HCT116 (cell line): ENCODE measurements at regions not wholly inside any gene's neighbourhood (a gene's known extent, or its start where the extent isn't known, plus 50 kb on each side); places are given as distances from the start of the nearest gene placed in this dataset.

Source experiments
- ATAC-seq: fragments of 200-7000 bp; cut with Tn5 transposase; 2 replicates; pipeline ENCODE4 v1.9.1; 2020; ENCODE audit warnings: mild to moderate bottlenecking, moderate library complexity
- BruUV-seq: library from RNA; stranded (reverse); fragments of 400-500 nt; replicated peaks from 2 replicates; lab custom pipeline; 2021; lab: Mats Ljungman, UMichigan
- CTCF ChIA-PET: fragments of 300-600 bp; sonication (Branson Sonifier 250); formaldehyde crosslinking; loops from one replicate; lab custom pipeline; 2021; ENCODE audit warnings: antibody characterized with exemption; lab: Charles Lee
- POLR2A ChIA-PET: fragments of 300-600, 350-600 bp; sonication (Branson Sonifier 250); formaldehyde crosslinking; loops from one replicate; lab custom pipeline; 2021; ENCODE audit warnings: antibody characterized with exemption; lab: Charles Lee
- RAD21 ChIA-PET, 2 experiments: fragments of 300-600 bp; sonication (Branson Sonifier 250); formaldehyde crosslinking; loops; one replicate each; lab custom pipeline; 2023; ENCODE audit warnings: low total read pairs in 2 of 2; ENCODE audit not compliant: uncharacterized antibody in 2 of 2, unreplicated experiment in 2 of 2, low non-redundant PET in 1 of 2; lab: Charles Lee
- DNase-seq: peaks from one replicate; pipeline ENCODE4 v3.0.0-alpha.2; 2010; ENCODE audit warnings: low read depth, low spot score
- H2AFZ ChIP-seq: fragments of 200-600 bp; shearing (Covaris generic), sonication (generic); 2 replicates; pipeline ENCODE4 v1.6.1; 2017; ENCODE audit warnings: low read depth, mixed run types, mixed read lengths, antibody characterized with exemption, low read length; ENCODE audit not compliant: poor library complexity, severe bottlenecking
- H3K27ac ChIP-seq: 2 replicates; pipeline ENCODE4 v1.5.1; 2012; ENCODE audit warnings: low read depth, low read length
- H3K27me3 ChIP-seq: fragments of 200-600 bp; sonication (generic); 2 replicates; pipeline ENCODE4 v1.6.1; 2016; ENCODE audit warnings: mixed run types, low read length, mixed read lengths; ENCODE audit not compliant: insufficient read depth
- H3K36me3 ChIP-seq, 2 experiments: fragments of 200-500 bp in 1 of 2; fragments of 200-600 bp in 1 of 2; sonication (Bioruptor generic) in 1 of 2; sonication (generic) in 1 of 2; 2 replicates each; pipeline versions ENCODE4 v1.5.1 to v1.6.1; 2014 to 2016; ENCODE audit warnings: low read length in 2 of 2, inconsistent platforms in 1 of 2, mixed read lengths in 1 of 2, mixed run types in 1 of 2; ENCODE audit not compliant: insufficient read depth in 2 of 2, control insufficient read depth in 1 of 2
- H3K4me1 ChIP-seq, 2 experiments: fragments of 200-600 bp in 1 of 2; sonication (generic) in 1 of 2; 2 replicates each; pipeline versions ENCODE4 v1.5.1 to v1.6.1; 2012 to 2017; ENCODE audit warnings: low read length in 2 of 2, inconsistent platforms in 1 of 2, mild to moderate bottlenecking in 1 of 2, mixed read lengths in 1 of 2, mixed run types in 1 of 2, moderate library complexity in 1 of 2; ENCODE audit not compliant: insufficient read depth in 2 of 2, control insufficient read depth in 1 of 2
- H3K4me2 ChIP-seq: fragments of 200-600 bp; sonication (generic); 2 replicates; pipeline ENCODE4 v1.6.1; 2017; ENCODE audit warnings: mixed run types, low read length, mixed read lengths
- H3K4me3 ChIP-seq, 2 experiments: fragments of 200-600 bp in 1 of 2; sonication (generic) in 1 of 2; replicated peaks in 1 of 2; 2 replicates each; pipeline ENCODE4 v1.5.1; 2011 to 2016; ENCODE audit warnings: low read length in 2 of 2, control low read depth in 1 of 2, low read depth in 1 of 2, mild to moderate bottlenecking in 1 of 2, mixed read lengths in 1 of 2, mixed run types in 1 of 2
- H3K79me2 ChIP-seq: fragments of 200-600 bp; sonication (generic); 2 replicates; pipeline ENCODE4 v1.6.1; 2017; ENCODE audit warnings: mild to moderate bottlenecking, mixed run types, low read length, moderate library complexity, mixed read lengths; ENCODE audit not compliant: insufficient read depth
- H3K9ac ChIP-seq: fragments of 200-600 bp; sonication (generic); 2 replicates; pipeline ENCODE4 v1.6.1; 2016; ENCODE audit warnings: low read length, mixed read lengths
- H3K9me2 ChIP-seq: fragments of 200-600 bp; sonication (generic), shearing (Covaris generic); 2 replicates; pipeline ENCODE4 v1.6.1; 2017; ENCODE audit warnings: mixed run types, mild to moderate bottlenecking, moderate library complexity; ENCODE audit not compliant: insufficient read depth
- H3K9me3 ChIP-seq, 2 experiments: fragments of 200-500 bp in 1 of 2; fragments of 200-600 bp in 1 of 2; sonication (Bioruptor generic) in 1 of 2; sonication (generic) in 1 of 2; 2 replicates each; pipeline ENCODE4 v1.6.1; 2014 to 2017; ENCODE audit warnings: low read length in 2 of 2, mixed read lengths in 2 of 2, inconsistent platforms in 1 of 2, low read depth in 1 of 2, mild to moderate bottlenecking in 1 of 2, mixed run types in 1 of 2, moderate library complexity in 1 of 2; ENCODE audit not compliant: control insufficient read depth in 1 of 2, insufficient read depth in 1 of 2
- H4K20me1 ChIP-seq: fragments of 200-600 bp; sonication (generic), shearing (Covaris generic); 2 replicates; pipeline ENCODE4 v1.6.1; 2017; ENCODE audit warnings: mixed run types, mild to moderate bottlenecking, moderate library complexity; ENCODE audit not compliant: insufficient read depth
- CEBPB ChIP-seq: IDR thresholded peaks from 2 replicates; pipeline ENCODE4 v1.6.1; 2012; ENCODE audit warnings: low read depth
- EGR1 ChIP-seq: IDR thresholded peaks from 2 replicates; pipeline ENCODE4 v1.6.1; 2012; ENCODE audit warnings: low read depth
- ELF1 ChIP-seq: IDR thresholded peaks from 2 replicates; pipeline ENCODE4 v1.6.1; 2012; ENCODE audit warnings: low read depth, borderline replicate concordance
- EZH2 ChIP-seq: fragments of 200-600 bp; sonication (generic); IDR thresholded peaks from 2 replicates; pipeline ENCODE4 v1.6.1; 2017; ENCODE audit warnings: antibody characterized with exemption, mixed run types
- FOSL1 ChIP-seq: IDR thresholded peaks from 2 replicates; pipeline ENCODE4 v1.6.1; 2012; ENCODE audit warnings: low read depth
- POLR2A ChIP-seq: IDR thresholded peaks from 2 replicates; pipeline ENCODE4 v1.7.0; 2011; ENCODE audit warnings: borderline replicate concordance; ENCODE audit not compliant: insufficient read depth, insufficient read length; ENCODE audit errors: extremely low read depth
- POLR2AphosphoS5 ChIP-seq: IDR thresholded peaks from 2 replicates; pipeline ENCODE4 v1.6.1; 2011; ENCODE audit warnings: mild to moderate bottlenecking, low read depth, low read length, moderate library complexity
- RAD21 ChIP-seq: IDR thresholded peaks from 2 replicates; pipeline ENCODE4 v1.6.1; 2012; ENCODE audit warnings: low read depth, mild to moderate bottlenecking
- SIN3A ChIP-seq: IDR thresholded peaks from 2 replicates; pipeline ENCODE4 v1.6.1; 2012; ENCODE audit warnings: low read depth
- SP1 ChIP-seq: IDR thresholded peaks from 2 replicates; pipeline ENCODE4 v1.6.1; 2012; ENCODE audit warnings: low read depth
- TCF7L2 ChIP-seq: IDR thresholded peaks from 2 replicates; pipeline ENCODE4 v1.7.0; 2011; ENCODE audit warnings: borderline replicate concordance, inconsistent platforms; ENCODE audit not compliant: insufficient read depth, insufficient read length; ENCODE audit errors: extremely low read depth
- YY1 ChIP-seq: IDR thresholded peaks from 2 replicates; pipeline ENCODE4 v1.6.1; 2011; ENCODE audit warnings: low read length, low read depth, moderate library complexity, mild to moderate bottlenecking; ENCODE audit not compliant: insufficient replicate concordance; ENCODE audit errors: extremely low read depth
- ZNF274 ChIP-seq: fragments of 200-500 bp; sonication (Bioruptor generic); IDR thresholded peaks from 2 replicates; pipeline ENCODE4 v1.6.1; 2014; ENCODE audit warnings: mild to moderate bottlenecking, low read depth, low read length, inconsistent platforms
- intact Hi-C: fragments of 100-400 bp; cut with micrococcal nuclease; formaldehyde crosslinking; loops from 2 replicates; pipeline ENCODE4 v1.10.0; 2022
- TF ChIP-seq, protein P1 (sequence below): IDR thresholded peaks from 2 replicates; pipeline ENCODE4 v1.6.1; 2012
- TF ChIP-seq, protein P2 (sequence below): IDR thresholded peaks from 2 replicates; pipeline ENCODE4 v1.6.1; 2012; ENCODE audit warnings: low read depth

DNA sequence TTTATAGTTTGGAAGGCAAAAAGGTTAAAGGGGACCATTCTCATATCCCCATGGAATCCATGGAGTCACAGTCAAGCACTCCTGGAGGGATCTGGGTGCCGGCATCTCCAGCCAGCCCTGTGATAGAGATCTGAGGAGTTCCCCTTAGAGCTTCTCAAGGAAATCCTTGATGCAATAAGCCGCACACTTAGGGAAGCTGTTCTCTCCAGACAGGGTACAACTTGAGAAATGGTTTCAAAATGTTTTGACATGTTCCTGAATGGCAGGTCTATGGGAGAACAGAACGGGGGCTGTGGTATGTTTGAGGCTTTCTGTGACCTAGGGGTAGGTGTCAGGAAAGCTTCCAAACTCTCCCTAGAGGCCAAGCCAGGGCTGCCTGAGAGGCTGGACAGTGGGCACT lies 292.9 kb downstream of the TLE3 start:
- no peak overlapping the region for H3K9ac ChIP-seq
- no peak overlapping the region for H3K27ac ChIP-seq
- no peaks in the 10 kb centered on the region for H3K79me2 ChIP-seq
- H3K27me3 ChIP-seq = no peaks in the 10 kb centered on the region; the same call in 1 of the 2 replicates
- H3K9me3 ChIP-seq = no peaks in the 10 kb centered on the region
- H2AFZ ChIP-seq = no peak overlapping the region
- no peak for DNase-seq
- H3K4me2 ChIP-seq = no peak overlapping the region
- no peaks in the 10 kb centered on the region for H3K36me3 ChIP-seq
- intact Hi-C loops = no loop called here
- no peak for ATAC-seq
- no TSS peak for BruUV-seq
- peaks cover 5 to 13% of the 10 kb centered on the region in 2 experiments for H3K4me1 ChIP-seq
- H3K9me2 ChIP-seq = no peaks in the 10 kb centered on the region
- POLR2A ChIA-PET = no interaction called here
- CTCF ChIA-PET = no interaction called here
- RAD21 ChIA-PET = no interaction called here
- H4K20me1 ChIP-seq = no peaks in the 10 kb centered on the region
- TF ChIP-seq YY1 (no peak), SP1 (no peak), FOSL1 (no peak), CEBPB (no peak), EGR1 (no peak), ELF1 (no peak), ZNF274 (no peak)
- TF ChIP-seq, protein P1, sequence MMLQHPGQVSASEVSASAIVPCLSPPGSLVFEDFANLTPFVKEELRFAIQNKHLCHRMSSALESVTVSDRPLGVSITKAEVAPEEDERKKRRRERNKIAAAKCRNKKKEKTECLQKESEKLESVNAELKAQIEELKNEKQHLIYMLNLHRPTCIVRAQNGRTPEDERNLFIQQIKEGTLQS = no peak
- no peak overlapping the region for H3K4me3 ChIP-seq

DNA sequence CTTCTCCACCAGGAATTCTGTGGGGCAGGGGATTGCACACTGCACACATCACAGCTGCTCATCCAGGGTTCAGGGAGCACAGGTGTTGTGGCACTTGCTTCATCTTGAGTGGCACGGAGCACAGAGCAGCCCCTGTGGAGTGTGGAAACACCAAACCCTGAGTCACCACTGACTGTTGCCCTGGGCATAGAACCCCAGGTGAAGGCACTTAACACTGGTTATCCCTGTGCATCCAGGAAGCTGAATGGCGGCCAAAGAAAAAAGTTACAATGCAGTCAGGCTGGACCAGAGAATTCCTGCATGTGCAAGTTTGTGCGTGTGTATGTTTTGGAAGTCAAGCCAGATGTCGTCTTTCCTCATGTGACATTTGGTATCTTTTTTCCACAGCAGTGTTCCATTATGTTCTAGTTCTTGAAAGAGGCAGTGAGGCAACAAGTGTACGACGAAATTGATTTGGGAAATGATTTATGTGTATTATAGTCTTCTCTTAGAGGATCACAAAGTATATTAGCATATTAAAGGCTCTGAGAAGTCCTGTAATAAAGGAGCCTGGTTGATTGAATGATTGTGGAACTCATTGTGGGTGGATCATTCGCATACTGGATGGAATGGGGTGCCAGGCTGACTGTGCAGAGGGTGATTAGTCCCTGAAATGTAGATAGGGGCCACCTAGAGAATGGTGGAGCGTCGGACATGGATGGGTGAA lies 292.3 kb downstream of the TLE3 start:
- no peak for DNase-seq
- Histone ChIP-seq H3K4me2 (no peak overlapping the region), H3K9me3 (no peaks in the 10 kb centered on the region), H3K27ac (no peak overlapping the region), H3K9ac (no peak overlapping the region), H4K20me1 (no peaks in the 10 kb centered on the region), H3K79me2 (no peaks in the 10 kb centered on the region), H3K36me3 (no peaks in the 10 kb centered on the region), H3K9me2 (no peaks in the 10 kb centered on the region), H3K4me3 (no peak overlapping the region), H3K4me1 (peaks cover 5 to 13% of the 10 kb centered on the region in 2 experiments), H3K27me3 (no peaks in the 10 kb centered on the region; the same call in 1 of the 2 replicates), H2AFZ (no peak overlapping the region)
- no peak for TF ChIP-seq POLR2AphosphoS5
- TF ChIP-seq, protein P2, sequence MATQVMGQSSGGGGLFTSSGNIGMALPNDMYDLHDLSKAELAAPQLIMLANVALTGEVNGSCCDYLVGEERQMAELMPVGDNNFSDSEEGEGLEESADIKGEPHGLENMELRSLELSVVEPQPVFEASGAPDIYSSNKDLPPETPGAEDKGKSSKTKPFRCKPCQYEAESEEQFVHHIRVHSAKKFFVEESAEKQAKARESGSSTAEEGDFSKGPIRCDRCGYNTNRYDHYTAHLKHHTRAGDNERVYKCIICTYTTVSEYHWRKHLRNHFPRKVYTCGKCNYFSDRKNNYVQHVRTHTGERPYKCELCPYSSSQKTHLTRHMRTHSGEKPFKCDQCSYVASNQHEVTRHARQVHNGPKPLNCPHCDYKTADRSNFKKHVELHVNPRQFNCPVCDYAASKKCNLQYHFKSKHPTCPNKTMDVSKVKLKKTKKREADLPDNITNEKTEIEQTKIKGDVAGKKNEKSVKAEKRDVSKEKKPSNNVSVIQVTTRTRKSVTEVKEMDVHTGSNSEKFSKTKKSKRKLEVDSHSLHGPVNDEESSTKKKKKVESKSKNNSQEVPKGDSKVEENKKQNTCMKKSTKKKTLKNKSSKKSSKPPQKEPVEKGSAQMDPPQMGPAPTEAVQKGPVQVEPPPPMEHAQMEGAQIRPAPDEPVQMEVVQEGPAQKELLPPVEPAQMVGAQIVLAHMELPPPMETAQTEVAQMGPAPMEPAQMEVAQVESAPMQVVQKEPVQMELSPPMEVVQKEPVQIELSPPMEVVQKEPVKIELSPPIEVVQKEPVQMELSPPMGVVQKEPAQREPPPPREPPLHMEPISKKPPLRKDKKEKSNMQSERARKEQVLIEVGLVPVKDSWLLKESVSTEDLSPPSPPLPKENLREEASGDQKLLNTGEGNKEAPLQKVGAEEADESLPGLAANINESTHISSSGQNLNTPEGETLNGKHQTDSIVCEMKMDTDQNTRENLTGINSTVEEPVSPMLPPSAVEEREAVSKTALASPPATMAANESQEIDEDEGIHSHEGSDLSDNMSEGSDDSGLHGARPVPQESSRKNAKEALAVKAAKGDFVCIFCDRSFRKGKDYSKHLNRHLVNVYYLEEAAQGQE = no peak
- TF ChIP-seq SIN3A = no peak
- no peak for TF ChIP-seq POLR2A
- no peak for TF ChIP-seq CEBPB
- TF ChIP-seq ZNF274 = no peak
- no peak for TF ChIP-seq RAD21
- TF ChIP-seq EZH2 = no peak
- TF ChIP-seq YY1 = no peak
- no peak for TF ChIP-seq TCF7L2
- no peak for TF ChIP-seq SP1
- no peak for ATAC-seq
- BruUV-seq = no TSS peak
- RAD21 ChIA-PET = no interaction called here
- POLR2A ChIA-PET = no interaction called here
- CTCF ChIA-PET = no interaction called here
- intact Hi-C loops = no loop called here
